ENCODE measurements at regions not wholly inside any gene's neighbourhood (a gene's known extent, or its start where the extent isn't known, plus 50 kb on each side); places are given as distances from the start of the nearest gene placed in this dataset.

- no peak for TF ChIP-seq CTCF (IDR thresholded peaks at IDR 0.05; ENCODE audit: control insufficient read depth, extremely low read depth, insufficient read depth)
- DNase-seq (ENCODE audit: low read depth): no peak
- H3K4me3 ChIP-seq (ENCODE audit: low read depth, low read length): no peak overlapping the region
These were observed 1127.3 kb upstream of the AUTS2 start for GRCh38 chr7:68470836-68471435.

- TF ChIP-seq CTCF (IDR thresholded peaks at IDR 0.05; ENCODE audit: control insufficient read depth, extremely low read depth, insufficient read depth): no peak
- no peak for DNase-seq (ENCODE audit: low read depth)
These were observed 1125.6 kb upstream of the AUTS2 start for GRCh38 chr7:68472688-68473087.

GRCh38 chr7:68474661-68475216, 1123.5 kb upstream of the AUTS2 start:
- TF ChIP-seq CTCF (IDR thresholded peaks at IDR 0.05; ENCODE audit: control insufficient read depth, extremely low read depth, insufficient read depth): no peak
- DNase-seq (ENCODE audit: low read depth): no peak
- H3K4me3 ChIP-seq (ENCODE audit: low read depth, low read length): no peak overlapping the region

More at GRCh38 chr7:68472688-68473087, 1125.6 kb upstream of the AUTS2 start:
- no peak overlapping the region for H3K4me3 ChIP-seq (ENCODE audit: low read depth, low read length)

GRCh38 chr7:68476966-68477365, 1121.3 kb upstream of the AUTS2 start:
- no peak overlapping the region for H3K4me3 ChIP-seq (ENCODE audit: low read depth, low read length)
- DNase-seq (ENCODE audit: low read depth): no peak
- TF ChIP-seq CTCF (IDR thresholded peaks at IDR 0.05; ENCODE audit: control insufficient read depth, extremely low read depth, insufficient read depth): no peak

- DNase-seq (ENCODE audit: low read depth): no peak
- TF ChIP-seq CTCF (IDR thresholded peaks at IDR 0.05; ENCODE audit: control insufficient read depth, extremely low read depth, insufficient read depth): no peak
- no peak overlapping the region for H3K4me3 ChIP-seq (ENCODE audit: low read depth, low read length)
These were observed 1119.9 kb upstream of the AUTS2 start for GRCh38 chr7:68478326-68478725.

- TF ChIP-seq CTCF (IDR thresholded peaks at IDR 0.05; ENCODE audit: control insufficient read depth, extremely low read depth, insufficient read depth): no peak
- no peak for DNase-seq (ENCODE audit: low read depth)
- no peak overlapping the region for H3K4me3 ChIP-seq (ENCODE audit: low read depth, low read length)
These were observed 1115.5 kb upstream of the AUTS2 start for GRCh38 chr7:68482800-68483199.

- no peak for TF ChIP-seq CTCF (IDR thresholded peaks at IDR 0.05; ENCODE audit: control insufficient read depth, extremely low read depth, insufficient read depth)
- H3K4me3 ChIP-seq (ENCODE audit: low read depth, low read length): no peak overlapping the region
- no peak for DNase-seq (ENCODE audit: low read depth)
These were observed 1113.5 kb upstream of the AUTS2 start for GRCh38 chr7:68484731-68485130.

Measured in LNCaP clone FGC (cell line).